ENCODE measurements at regions not wholly inside any gene's neighbourhood (a gene's known extent, or its start where the extent isn't known, plus 50 kb on each side); places are given as distances from the start of the nearest gene placed in this dataset.

GRCh38 chr5:120207129-120207528, 257.0 kb upstream of the PRR16 start:
- TF ChIP-seq, protein P1, sequence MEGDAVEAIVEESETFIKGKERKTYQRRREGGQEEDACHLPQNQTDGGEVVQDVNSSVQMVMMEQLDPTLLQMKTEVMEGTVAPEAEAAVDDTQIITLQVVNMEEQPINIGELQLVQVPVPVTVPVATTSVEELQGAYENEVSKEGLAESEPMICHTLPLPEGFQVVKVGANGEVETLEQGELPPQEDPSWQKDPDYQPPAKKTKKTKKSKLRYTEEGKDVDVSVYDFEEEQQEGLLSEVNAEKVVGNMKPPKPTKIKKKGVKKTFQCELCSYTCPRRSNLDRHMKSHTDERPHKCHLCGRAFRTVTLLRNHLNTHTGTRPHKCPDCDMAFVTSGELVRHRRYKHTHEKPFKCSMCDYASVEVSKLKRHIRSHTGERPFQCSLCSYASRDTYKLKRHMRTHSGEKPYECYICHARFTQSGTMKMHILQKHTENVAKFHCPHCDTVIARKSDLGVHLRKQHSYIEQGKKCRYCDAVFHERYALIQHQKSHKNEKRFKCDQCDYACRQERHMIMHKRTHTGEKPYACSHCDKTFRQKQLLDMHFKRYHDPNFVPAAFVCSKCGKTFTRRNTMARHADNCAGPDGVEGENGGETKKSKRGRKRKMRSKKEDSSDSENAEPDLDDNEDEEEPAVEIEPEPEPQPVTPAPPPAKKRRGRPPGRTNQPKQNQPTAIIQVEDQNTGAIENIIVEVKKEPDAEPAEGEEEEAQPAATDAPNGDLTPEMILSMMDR (IDR thresholded peaks at IDR 0.05; ENCODE audit: low read depth, low read length), result no peak
- peak; percentile 18 to 55 for DNase-seq (ENCODE audit: low read depth in 2 of 2)
- H3K4me3 ChIP-seq (replicated peaks in 1 of 2; ENCODE audit: low read depth in 2 of 2, low read length in 2 of 2), result no peak overlapping the region

GRCh38 chr5:120217001-120217400, 247.1 kb upstream of the PRR16 start:
- TF ChIP-seq, protein P1 (IDR thresholded peaks at IDR 0.05; ENCODE audit: low read depth, low read length), result no peak
- H3K4me3 ChIP-seq (replicated peaks in 1 of 2; ENCODE audit: low read depth in 2 of 2, low read length in 2 of 2), result no peak overlapping the region
- no peak for DNase-seq (ENCODE audit: low read depth in 2 of 2)

GRCh38 chr5:120219988-120220387, 244.1 kb upstream of the PRR16 start:
- TF ChIP-seq, protein P1 (IDR thresholded peaks at IDR 0.05; ENCODE audit: low read depth, low read length), result no peak
- no peak overlapping the region for H3K4me3 ChIP-seq (replicated peaks in 1 of 2; ENCODE audit: low read depth in 2 of 2, low read length in 2 of 2)
- DNase-seq (ENCODE audit: low read depth in 2 of 2), result no peak

DNA sequence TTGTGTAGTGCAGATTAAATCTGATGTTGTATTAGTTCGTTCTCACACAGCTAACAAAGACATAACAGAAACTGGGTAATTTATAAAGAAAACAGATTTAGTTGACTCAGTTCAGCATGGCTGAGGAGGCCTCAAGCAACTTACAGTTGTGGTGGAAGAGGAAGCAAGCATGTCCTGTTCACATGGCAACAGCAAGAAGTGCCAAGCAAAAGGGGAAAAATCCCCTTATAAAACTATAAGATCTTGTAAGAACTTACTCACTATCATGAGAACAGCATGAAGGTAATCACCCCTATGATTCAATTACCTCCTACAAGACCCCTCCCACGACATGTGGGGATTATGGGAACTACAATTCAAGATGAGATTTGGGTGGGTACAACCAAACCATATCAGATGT, 238.6 kb upstream of the PRR16 start:
- TF ChIP-seq, protein P1 (IDR thresholded peaks at IDR 0.05; ENCODE audit: low read depth, low read length), result no peak
- DNase-seq (ENCODE audit: low read depth in 2 of 2), result no peak
- no peak overlapping the region for H3K4me3 ChIP-seq (replicated peaks in 1 of 2; ENCODE audit: low read depth in 2 of 2, low read length in 2 of 2)

DNA sequence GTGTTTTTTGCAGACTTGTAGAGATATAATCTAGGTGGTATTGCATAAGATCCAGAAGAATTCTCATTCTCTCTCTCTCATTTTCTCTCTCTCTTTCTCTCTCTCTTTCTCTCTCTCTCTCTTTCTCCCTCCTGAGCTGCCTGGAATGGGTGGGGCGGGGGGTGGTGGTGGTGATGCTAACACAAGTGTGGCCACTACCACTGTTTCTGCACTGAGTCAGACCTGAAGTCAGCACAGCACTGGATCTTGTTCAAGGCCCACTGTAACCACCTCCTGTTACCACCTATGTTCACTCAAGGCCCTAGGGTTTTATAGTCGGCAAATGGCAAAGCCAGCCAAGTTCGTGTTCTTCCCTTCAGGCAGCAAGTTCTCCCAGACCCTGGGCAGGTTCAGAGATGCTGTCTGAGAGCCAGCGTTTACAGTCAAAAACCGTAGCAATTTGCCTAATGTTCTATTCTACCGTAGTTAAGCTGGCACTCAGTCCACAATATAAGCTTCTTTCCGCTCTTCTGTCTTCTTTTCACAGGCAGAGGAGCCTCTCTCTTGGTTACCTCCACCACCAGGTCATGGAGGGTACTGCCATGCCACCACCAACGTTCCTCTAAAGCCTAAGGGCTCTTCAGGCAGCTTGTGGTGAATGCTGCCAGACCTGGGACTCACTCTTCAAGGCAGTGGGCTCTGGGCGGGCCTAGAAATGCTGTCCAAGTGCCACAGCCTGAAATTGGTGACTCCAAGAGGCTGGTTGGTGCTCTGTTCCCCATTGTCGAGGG, 235.7 kb upstream of the PRR16 start:
- H3K4me3 ChIP-seq (replicated peaks in 1 of 2; ENCODE audit: low read depth in 2 of 2, low read length in 2 of 2), result no peak overlapping the region
- DNase-seq (ENCODE audit: low read depth in 2 of 2), result peak in 1 of 2 donors; percentile 29
- TF ChIP-seq, protein P1 (IDR thresholded peaks at IDR 0.05; ENCODE audit: low read depth, low read length), result peak; percentile 21

DNA sequence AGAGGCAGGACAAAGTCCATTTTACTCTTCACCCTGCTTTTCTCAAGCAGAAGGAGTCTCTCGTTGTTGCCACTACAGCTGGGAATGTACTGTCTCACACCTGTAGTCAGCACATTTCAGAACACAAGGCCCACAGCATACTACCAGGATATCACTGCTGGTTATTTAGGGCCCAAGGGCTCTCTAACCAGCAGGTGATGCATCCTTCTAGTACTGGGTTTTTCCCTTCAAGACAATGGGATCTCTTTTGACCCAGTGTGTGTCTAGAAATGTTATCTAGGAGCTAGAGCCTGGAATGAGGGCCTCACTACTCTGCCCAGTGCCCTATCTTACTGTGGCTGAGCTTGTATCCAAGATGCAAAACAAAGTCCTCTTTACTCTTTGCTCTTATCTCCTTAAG, 235.1 kb upstream of the PRR16 start:
- no peak for DNase-seq (ENCODE audit: low read depth in 2 of 2)
- no peak overlapping the region for H3K4me3 ChIP-seq (replicated peaks in 1 of 2; ENCODE audit: low read depth in 2 of 2, low read length in 2 of 2)
- TF ChIP-seq, protein P1 (IDR thresholded peaks at IDR 0.05; ENCODE audit: low read depth, low read length), result no peak

DNA sequence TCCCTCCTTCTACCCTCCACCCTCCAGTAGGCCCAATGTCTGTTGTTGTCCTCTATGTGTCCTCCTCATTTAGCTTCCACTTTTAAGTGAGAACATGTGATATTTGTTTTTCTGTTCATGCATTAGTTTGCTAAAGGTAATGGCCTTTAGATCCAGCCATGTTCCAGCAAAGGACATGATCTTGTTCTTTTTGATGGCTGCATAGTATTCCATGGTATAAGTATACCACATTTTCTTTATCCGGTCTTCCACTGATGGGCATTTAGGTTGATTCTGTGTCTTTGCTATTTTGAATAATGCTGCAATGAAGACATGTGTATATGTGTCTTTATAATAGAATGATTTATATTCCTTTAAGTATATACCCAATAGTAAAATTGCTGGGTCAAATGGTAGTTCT, 232.5 kb upstream of the PRR16 start:
- TF ChIP-seq, protein P1 (IDR thresholded peaks at IDR 0.05; ENCODE audit: low read depth, low read length), result no peak
- H3K4me3 ChIP-seq (replicated peaks in 1 of 2; ENCODE audit: low read depth in 2 of 2, low read length in 2 of 2), result no peak overlapping the region
- no peak for DNase-seq (ENCODE audit: low read depth in 2 of 2)

Data from cardiac fibroblast (primary cell).